GM13977 (cell line): ENCODE measurements at regions not wholly inside any gene's neighbourhood (a gene's known extent, or its start where the extent isn't known, plus 50 kb on each side); places are given as distances from the start of the nearest gene placed in this dataset.
"Not testable (repeated sequence)": the region's sequence is repeated elsewhere in the genome, so short reads cannot be mapped to it uniquely, and the experiment has no call there.

Experiments used
- DNase-seq: peaks from one replicate; pipeline ENCODE4 v3.0.0; 2012; ENCODE audit warnings: low spot score
- CTCF ChIP-seq: IDR thresholded peaks from 2 replicates; pipeline ENCODE4 v1.5.1; 2012; ENCODE audit warnings: mild to moderate bottlenecking, control low read depth; ENCODE audit not compliant: insufficient read depth; ENCODE audit errors: extremely low read depth, missing control alignments
- in situ Hi-C: fragments of 300-500 bp; cut with MboI; formaldehyde crosslinking; loops from one replicate; pipeline ENCODE4 v1.12.0; 2022; ENCODE audit warnings: low sequenced_read_pairs, low pct_unique_long_range_greater_than_20kb, mixed read lengths, inconsistent platforms; ENCODE audit not compliant: unreplicated experiment

GRCh38 chr3:48084170-48084569 lies 68.0 kb upstream of the MAP4 start:
- no peak for DNase-seq
- TF ChIP-seq CTCF, result no peak
- in situ Hi-C loops, result no loop called here

DNA sequence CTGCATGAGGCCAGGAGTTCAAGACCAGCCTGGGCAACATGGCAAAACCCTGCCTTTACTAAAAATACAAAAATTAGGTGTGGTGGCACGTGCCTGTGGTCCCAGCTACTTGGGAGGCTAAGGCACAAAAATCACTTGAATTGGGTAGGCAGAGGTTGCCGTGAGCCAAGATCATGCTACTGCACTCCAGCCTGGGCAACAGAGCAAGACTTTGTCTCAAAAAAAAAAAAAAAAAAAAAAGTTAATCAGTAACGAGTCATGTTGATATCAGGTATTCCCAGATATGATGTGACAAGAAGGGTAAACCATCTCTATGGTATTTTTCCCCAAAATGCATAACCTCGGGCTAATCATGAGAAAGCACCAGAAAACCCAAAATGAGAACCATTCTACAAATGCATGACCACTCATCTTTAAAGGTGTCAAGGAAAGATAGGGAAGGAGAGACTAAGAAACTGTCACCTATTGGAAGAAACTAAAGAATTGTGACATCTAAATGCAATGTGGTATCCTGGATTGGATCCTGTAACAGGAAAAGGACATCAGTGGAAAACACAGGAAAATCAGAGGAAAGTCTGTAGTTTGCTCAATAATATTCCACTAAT lies 66.5 kb upstream of the MAP4 start:
- no peak for DNase-seq
- in situ Hi-C loops, result no loop called here
- TF ChIP-seq CTCF, result no peak

GRCh38 chr3:48077815-48078214 lies 61.6 kb upstream of the MAP4 start:
- no peak for DNase-seq
- in situ Hi-C loops, result no loop called here

DNA sequence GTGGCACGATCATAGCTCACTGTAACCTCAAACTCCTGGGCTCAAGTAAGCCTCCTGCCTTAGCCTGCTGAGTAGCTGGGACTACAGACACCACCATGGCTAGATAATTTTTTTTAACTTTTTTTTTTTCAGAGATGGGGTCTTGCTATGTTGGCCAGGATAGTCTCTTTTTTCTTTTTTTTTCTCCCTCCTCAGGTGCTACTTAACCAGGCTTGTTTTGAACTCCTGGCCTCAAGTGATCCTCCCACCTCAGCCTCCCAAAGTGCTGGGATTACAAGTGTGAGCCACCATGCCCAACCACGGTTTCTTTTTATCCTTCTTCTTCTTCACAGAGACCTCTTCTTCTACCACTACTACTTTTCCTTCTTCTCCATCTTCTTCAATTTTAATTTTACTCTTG lies 53.8 kb upstream of the MAP4 start:
- in situ Hi-C loops, result no loop called here
- no peak for DNase-seq
- TF ChIP-seq CTCF, result no peak

More at GRCh38 chr3:48077815-48078214, 61.6 kb upstream of the MAP4 start:
- no peak for TF ChIP-seq CTCF

DNA sequence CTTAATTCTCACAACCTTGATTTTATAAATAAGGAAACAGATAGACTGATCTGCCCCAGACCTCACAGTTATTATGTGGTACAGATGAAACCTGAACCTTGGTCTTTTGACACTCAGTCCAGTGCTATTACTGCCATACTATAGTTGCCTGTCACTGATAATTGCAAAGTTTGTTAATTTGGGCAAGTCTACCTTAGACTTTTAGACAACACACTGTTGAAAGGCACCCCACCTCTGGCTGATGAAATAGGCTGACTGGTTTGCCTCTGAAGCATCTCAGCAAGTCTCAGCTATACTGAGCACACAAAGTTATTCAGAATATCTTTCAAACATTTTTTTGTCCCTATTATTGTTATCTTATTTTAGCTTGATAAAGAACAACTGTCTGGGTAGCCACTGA lies 53.1 kb upstream of the MAP4 start:
- TF ChIP-seq CTCF, result no peak
- in situ Hi-C loops, result no loop called here
- DNase-seq, result no peak

- in situ Hi-C loops, result no loop called here
- no peak for DNase-seq
- TF ChIP-seq CTCF, result no peak
Measured at GRCh38 chr3:48068886-48069285, 52.7 kb upstream of the MAP4 start.

GRCh38 chr3:48068320-48068719 lies 52.1 kb upstream of the MAP4 start:
- in situ Hi-C loops, DNase-seq: not testable (repeated sequence)
